K562 (cell line): ENCODE measurements at regions not wholly inside any gene's neighbourhood (a gene's known extent, or its start where the extent isn't known, plus 50 kb on each side); places are given as distances from the start of the nearest gene placed in this dataset.

Experiments used
- ATAC-seq: fragments of 200-7000 bp; cut with Tn5 transposase; 3 replicates; pipeline ENCODE4 v1.9.1; 2020; ENCODE audit warnings: moderate library complexity
- BruUV-seq: library from RNA; stranded (reverse); fragments of 400-500 nt; replicated peaks from 2 replicates; lab custom pipeline; 2021; lab: Mats Ljungman, UMichigan
- CTCF ChIA-PET: fragments of 300-600 bp; formaldehyde crosslinking; extraction: SDS; loops from one replicate; lab custom pipeline; 2021; ENCODE audit warnings: low intra/inter-chr PET ratio; lab: Yijun Ruan, JAX
- POLR2A ChIA-PET: fragments of 300-600, 350-650 bp; sonication (Branson Sonifier 250); formaldehyde crosslinking; extraction: SDS; loops from one replicate; lab custom pipeline; 2021; ENCODE audit warnings: antibody characterized with exemption, inconsistent platforms; lab: Yijun Ruan, JAX
- DNase-seq, 4 experiments: peaks; one replicate each; pipeline versions ENCODE4 v3.0.0 to v3.0.0-alpha.2; 2011 to 2018; ENCODE audit warnings: low spot score in 3 of 4, mixed read lengths in 3 of 4; ENCODE audit errors: extremely low read depth in 1 of 4
- FAIRE-seq: peaks from 2 replicates; lab custom pipeline; 2011; peaks lifted over from hg19 to GRCh38; lab: Jason Lieb, UNC
- H2AFZ ChIP-seq: 2 replicates; pipeline ENCODE4 v1.6.0; 2011; ENCODE audit warnings: low read depth, low read length, control low read depth, inconsistent platforms
- H3K27ac ChIP-seq: fragments of 200-600 bp; 3 replicates; pipeline ENCODE4 v1.8.0; 2011; ENCODE audit warnings: low read depth, mild to moderate bottlenecking, control low read depth, inconsistent platforms, low read length, moderate library complexity, mixed read lengths; ENCODE audit errors: extremely low read depth
- H3K27me3 ChIP-seq, 2 experiments: fragments of 300-600 bp in 1 of 2; 2 replicates in 1 of 2; 3 replicates in 1 of 2; pipeline versions ENCODE4 v1.6.0 to v1.8.0; 2011; ENCODE audit warnings: inconsistent platforms in 2 of 2, low read length in 2 of 2, mild to moderate bottlenecking in 1 of 2, mixed read lengths in 1 of 2, moderate library complexity in 1 of 2; ENCODE audit not compliant: control insufficient read depth in 2 of 2, insufficient read depth in 2 of 2
- H3K36me3 ChIP-seq: fragments of 300-600 bp; 3 replicates; pipeline ENCODE4 v1.8.0; 2011; ENCODE audit warnings: mild to moderate bottlenecking, low read length, inconsistent platforms; ENCODE audit not compliant: control insufficient read depth, insufficient read depth
- H3K4me1 ChIP-seq, 2 experiments: fragments of 200-600 bp in 1 of 2; replicated peaks in 1 of 2; 2 replicates in 1 of 2; 3 replicates in 1 of 2; pipeline versions ENCODE4 v1.5.1 to v1.8.0; 2011; ENCODE audit warnings: inconsistent platforms in 2 of 2, low read length in 2 of 2, mild to moderate bottlenecking in 1 of 2, mixed read lengths in 1 of 2, moderate library complexity in 1 of 2; ENCODE audit not compliant: control insufficient read depth in 2 of 2, insufficient read depth in 2 of 2
- H3K4me2 ChIP-seq: 2 replicates; pipeline ENCODE4 v1.6.1; 2011; ENCODE audit warnings: low read length, control low read depth, inconsistent platforms, mixed read lengths; ENCODE audit not compliant: insufficient read depth
- H3K4me3 ChIP-seq: fragments of 200-600 bp; sonication (generic), shearing (Covaris generic); 2 replicates; pipeline ENCODE4 v1.5.1; 2016; ENCODE audit warnings: control low read depth, inconsistent platforms
- H3K79me2 ChIP-seq: fragments of 200-600 bp; 3 replicates; pipeline ENCODE4 v1.8.0; 2011; ENCODE audit warnings: low read length, inconsistent platforms; ENCODE audit not compliant: control insufficient read depth, insufficient read depth
- H3K9ac ChIP-seq, 2 experiments: 2 replicates each; pipeline versions ENCODE4 v1.6.0 to v1.6.1; 2011; ENCODE audit warnings: low read depth in 2 of 2, low read length in 2 of 2, control low read depth in 1 of 2, inconsistent platforms in 1 of 2, mild to moderate bottlenecking in 1 of 2, mixed read lengths in 1 of 2; ENCODE audit not compliant: insufficient read depth in 1 of 2
- H3K9me1 ChIP-seq: one replicate; pipeline ENCODE4 v1.6.0; 2011; ENCODE audit warnings: inconsistent platforms, mild to moderate bottlenecking, low read length, moderate library complexity; ENCODE audit not compliant: control insufficient read depth, insufficient read depth
- H3K9me3 ChIP-seq: replicated peaks from 2 replicates; pipeline ENCODE4 v1.5.1; 2011; ENCODE audit warnings: low read depth, low read length, inconsistent platforms; ENCODE audit not compliant: control insufficient read depth, insufficient read depth
- H4K20me1 ChIP-seq: replicated peaks from 2 replicates; pipeline ENCODE4 v1.6.1; 2011; ENCODE audit warnings: low read length, inconsistent platforms, mixed read lengths; ENCODE audit not compliant: control insufficient read depth, insufficient read depth
- CREM ChIP-seq: IDR thresholded peaks from 2 replicates; pipeline ENCODE4 v1.6.1; 2014; ENCODE audit warnings: antibody characterized with exemption, low read depth
- CSDE1 ChIP-seq, 2 experiments: fragments of 450-650 bp; IDR thresholded peaks; 2 replicates each; pipeline ENCODE4 v1.6.1; 2016; ENCODE audit warnings: mild to moderate bottlenecking in 1 of 2
- HCFC1 ChIP-seq: IDR thresholded peaks from 2 replicates; pipeline ENCODE4 v1.6.1; 2012; ENCODE audit warnings: low read depth, low read length, improper control_type of control experiment
- RBM15 ChIP-seq: fragments of 200-400 bp; formaldehyde crosslinking; IDR thresholded peaks from 2 replicates; pipeline ENCODE4 v1.6.1; 2018; ENCODE audit warnings: mild to moderate bottlenecking, low read length, moderate library complexity; ENCODE audit not compliant: insufficient read depth
- RBM25 ChIP-seq: fragments of 200-400 bp; formaldehyde crosslinking; IDR thresholded peaks from 2 replicates; pipeline ENCODE4 v1.6.1; 2018; ENCODE audit warnings: low read length, low read depth, moderate library complexity; ENCODE audit not compliant: severe bottlenecking
- RUNX1 ChIP-seq: sonication (generic); IDR thresholded peaks from 2 replicates; pipeline ENCODE4 v1.6.1; 2016; ENCODE audit warnings: antibody characterized with exemption, low read depth
- SMAD4 ChIP-seq: fragments of 250-450 bp; sonication (Bioruptor Pico); conservative IDR thresholded peaks from 2 replicates; pipeline ENCODE4 v1.8.0; 2021; ENCODE audit warnings: inconsistent platforms, mild to moderate bottlenecking, moderate library complexity
- SP2 ChIP-seq: IDR thresholded peaks from 2 replicates; pipeline ENCODE4 v1.6.1; 2011; ENCODE audit warnings: mild to moderate bottlenecking, low read depth, low read length, moderate library complexity; ENCODE audit not compliant: poor library complexity, severe bottlenecking; ENCODE audit errors: extremely low read depth
- U2AF1 ChIP-seq: fragments of 200-400 bp; formaldehyde crosslinking; optimal IDR thresholded peaks from 2 replicates; pipeline ENCODE3; 2017; ENCODE audit warnings: mild to moderate bottlenecking, low read depth, low read length, moderate library complexity
- WGBS: fragments of 100-300 bp; shearing (Covaris generic); methylation state at CpG from one replicate; pipeline ENCODE4 v1.1.6; 2016; ENCODE audit warnings: low coverage, mixed read lengths; ENCODE audit not compliant: insufficient coverage; ENCODE audit errors: missing lambda C conversion rate; 5-methylcytosine and 5-hydroxymethylcytosine counted together
- in situ Hi-C: fragments of 300-500 bp; cut with MboI; formaldehyde crosslinking; loops from 4 replicates; pipeline ENCODE4 v1.15.0; 2018; ENCODE audit warnings: inconsistent platforms, mixed read lengths
- intact Hi-C: fragments of 100-400 bp; cut with micrococcal nuclease; formaldehyde crosslinking; loops from 2 replicates; pipeline ENCODE4 v1.14.2; 2022
- TF ChIP-seq, protein P1 (sequence below): fragments of 250-450 bp; sonication (Bioruptor Pico); IDR thresholded peaks from 2 replicates; pipeline ENCODE4 v1.8.0; 2021; ENCODE audit warnings: borderline replicate concordance, mild to moderate bottlenecking, moderate library complexity; ENCODE audit not compliant: poor library complexity, severe bottlenecking
- TF ChIP-seq, protein P2 (sequence below), 2 experiments: fragments of 450-650 bp in 1 of 2; IDR thresholded peaks; 2 replicates each; pipeline ENCODE4 v1.6.1; 2011 to 2017; ENCODE audit warnings: low read depth in 2 of 2, antibody characterized with exemption in 1 of 2, borderline replicate concordance in 1 of 2, low read length in 1 of 2, mild to moderate bottlenecking in 1 of 2, mixed read lengths in 1 of 2; ENCODE audit not compliant: control insufficient read depth in 1 of 2

DNA sequence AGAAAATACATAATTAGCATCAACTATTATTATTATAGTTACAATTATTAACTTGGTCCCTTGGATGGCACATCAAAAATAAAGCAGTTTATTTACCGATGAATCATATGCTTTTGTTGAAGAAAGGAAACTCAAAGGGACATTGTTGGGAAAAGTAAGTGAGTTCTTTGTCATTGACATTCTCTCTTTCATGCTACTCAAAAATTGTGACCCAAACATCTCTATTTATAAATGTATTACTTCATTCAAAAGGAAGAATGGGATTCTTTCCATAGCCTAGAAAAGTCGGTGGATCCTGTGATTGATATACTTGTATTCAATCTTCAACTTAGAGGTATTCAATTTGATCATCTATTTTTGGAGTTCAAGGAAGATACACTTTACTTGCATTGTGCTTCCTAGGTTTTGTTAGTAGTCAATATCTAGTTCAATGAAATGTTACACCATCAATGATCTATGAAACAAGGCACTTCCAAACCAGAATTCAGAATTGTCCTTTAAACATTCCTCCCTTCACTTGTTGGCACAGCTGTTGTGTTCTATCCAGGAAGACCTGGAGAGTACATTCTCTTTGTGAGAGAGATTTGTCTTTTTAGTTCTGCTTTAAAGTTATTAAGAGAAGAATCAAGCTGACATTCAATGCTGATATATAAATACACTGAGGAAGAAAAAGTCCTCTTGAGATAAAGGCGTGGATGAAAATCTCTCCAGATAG lies 235.2 kb downstream of the TMEM26 start (continued):
- TF ChIP-seq, protein P1, sequence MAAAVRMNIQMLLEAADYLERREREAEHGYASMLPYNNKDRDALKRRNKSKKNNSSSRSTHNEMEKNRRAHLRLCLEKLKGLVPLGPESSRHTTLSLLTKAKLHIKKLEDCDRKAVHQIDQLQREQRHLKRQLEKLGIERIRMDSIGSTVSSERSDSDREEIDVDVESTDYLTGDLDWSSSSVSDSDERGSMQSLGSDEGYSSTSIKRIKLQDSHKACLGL, result no peak
- TF ChIP-seq SMAD4, result no peak
- no peak for TF ChIP-seq CREM
- no peak for TF ChIP-seq RBM25
- TF ChIP-seq RUNX1, result no peak
- no peak for TF ChIP-seq CSDE1 (IDR thresholded peaks at IDR 0.05)
- no peak for TF ChIP-seq RBM15
- no peak for TF ChIP-seq U2AF1

DNA sequence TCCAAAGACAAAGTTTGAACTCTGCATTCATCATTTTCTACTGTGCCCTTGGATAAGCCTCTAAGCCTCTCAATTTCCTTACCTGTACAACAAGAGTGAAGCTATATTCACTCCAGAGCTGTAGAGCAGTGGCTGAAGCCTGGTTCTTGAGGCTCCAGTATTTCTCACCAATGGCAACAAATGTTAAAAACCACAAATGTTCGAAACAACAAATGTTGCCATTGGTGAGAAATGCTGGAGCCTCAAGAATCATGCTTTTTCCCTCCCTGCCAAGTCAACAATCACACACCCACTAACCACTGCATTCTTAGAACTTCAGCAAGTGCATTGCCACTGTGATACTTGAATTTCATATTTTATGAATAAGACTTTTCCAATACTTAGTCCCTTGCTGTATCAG lies 237.9 kb downstream of the TMEM26 start:
- no peaks in the 10 kb centered on the region for H3K79me2 ChIP-seq
- no peak overlapping the region for H3K4me3 ChIP-seq
- H3K36me3 ChIP-seq, result no peaks in the 10 kb centered on the region
- in situ Hi-C loops (no loop called here), intact Hi-C loops (no loop called here)
- BruUV-seq, result no TSS peak
- no peak for DNase-seq
- FAIRE-seq, result no peak
- no peaks in the 10 kb centered on the region for H4K20me1 ChIP-seq
- H3K27me3 ChIP-seq, result no peaks in the 10 kb centered on the region
- ChIA-PET POLR2A (no interaction called here), CTCF (no interaction called here)
- TF ChIP-seq SP2, result no peak
- TF ChIP-seq HCFC1, result no peak
- TF ChIP-seq, protein P2, sequence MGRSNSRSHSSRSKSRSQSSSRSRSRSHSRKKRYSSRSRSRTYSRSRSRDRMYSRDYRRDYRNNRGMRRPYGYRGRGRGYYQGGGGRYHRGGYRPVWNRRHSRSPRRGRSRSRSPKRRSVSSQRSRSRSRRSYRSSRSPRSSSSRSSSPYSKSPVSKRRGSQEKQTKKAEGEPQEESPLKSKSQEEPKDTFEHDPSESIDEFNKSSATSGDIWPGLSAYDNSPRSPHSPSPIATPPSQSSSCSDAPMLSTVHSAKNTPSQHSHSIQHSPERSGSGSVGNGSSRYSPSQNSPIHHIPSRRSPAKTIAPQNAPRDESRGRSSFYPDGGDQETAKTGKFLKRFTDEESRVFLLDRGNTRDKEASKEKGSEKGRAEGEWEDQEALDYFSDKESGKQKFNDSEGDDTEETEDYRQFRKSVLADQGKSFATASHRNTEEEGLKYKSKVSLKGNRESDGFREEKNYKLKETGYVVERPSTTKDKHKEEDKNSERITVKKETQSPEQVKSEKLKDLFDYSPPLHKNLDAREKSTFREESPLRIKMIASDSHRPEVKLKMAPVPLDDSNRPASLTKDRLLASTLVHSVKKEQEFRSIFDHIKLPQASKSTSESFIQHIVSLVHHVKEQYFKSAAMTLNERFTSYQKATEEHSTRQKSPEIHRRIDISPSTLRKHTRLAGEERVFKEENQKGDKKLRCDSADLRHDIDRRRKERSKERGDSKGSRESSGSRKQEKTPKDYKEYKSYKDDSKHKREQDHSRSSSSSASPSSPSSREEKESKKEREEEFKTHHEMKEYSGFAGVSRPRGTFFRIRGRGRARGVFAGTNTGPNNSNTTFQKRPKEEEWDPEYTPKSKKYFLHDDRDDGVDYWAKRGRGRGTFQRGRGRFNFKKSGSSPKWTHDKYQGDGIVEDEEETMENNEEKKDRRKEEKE (IDR thresholded peaks at IDR 0.05; ENCODE audit: borderline replicate concordance in 1 of 2, control insufficient read depth in 1 of 2, low read depth in 2 of 2, low read length in 1 of 2), result no peak
- no peak overlapping the region for H2AFZ ChIP-seq
- no peak overlapping the region for H3K9ac ChIP-seq
- no peak overlapping the region for H3K4me2 ChIP-seq
- 0% methylated on average over 1 of the region's 1 CpG for WGBS
- no peaks in the 10 kb centered on the region; a peak in 1 of 5 replicates for H3K4me1 ChIP-seq
- ATAC-seq, result no peak
- H3K27ac ChIP-seq, result no peak overlapping the region
- no peaks in the 10 kb centered on the region for H3K9me1 ChIP-seq
- no peaks in the 10 kb centered on the region for H3K9me3 ChIP-seq
